B cell (primary cell): ENCODE measurements at regions not wholly inside any gene's neighbourhood (a gene's known extent, or its start where the extent isn't known, plus 50 kb on each side); places are given as distances from the start of the nearest gene placed in this dataset.

Experiments
- ATAC-seq: fragments of 200-7000 bp; cut with Tn5 transposase; one replicate; pipeline ENCODE4 v1.10.0; 2021; ENCODE audit warnings: low read depth, mild to moderate bottlenecking, moderate number of reproducible peaks, moderate library complexity
- CTCF ChIA-PET: fragments of 350-600 bp; sonication (Branson Sonifier 250); formaldehyde crosslinking; loops from one replicate; lab custom pipeline; 2021; ENCODE audit warnings: antibody characterized with exemption, inconsistent platforms; lab: Charles Lee
- POLR2A ChIA-PET: fragments of 350-600 bp; sonication (Branson Sonifier 250); formaldehyde crosslinking; loops from one replicate; lab custom pipeline; 2021; ENCODE audit warnings: antibody characterized with exemption; lab: Charles Lee
- DNase-seq: peaks from one replicate; pipeline ENCODE4 v3.0.0; 2013
- H2AFZ ChIP-seq: 2 replicates; pipeline ENCODE4 v1.6.1; 2012; ENCODE audit warnings: mild to moderate bottlenecking, low read depth, low read length; ENCODE audit not compliant: insufficient read depth, poor library complexity, severe bottlenecking
- H3K27ac ChIP-seq, 2 donors: 1 replicate in 1 of 2; 2 replicates in 1 of 2; pipeline ENCODE4 v1.5.1; 2012 to 2013; ENCODE audit warnings: low read length in 2 of 2, mild to moderate bottlenecking in 2 of 2, moderate library complexity in 1 of 2
- H3K27me3 ChIP-seq, 4 experiments: fragments of 200-600 bp in 1 of 4; sonication (generic) in 1 of 4; replicated peaks in 1 of 4; 1 replicate in 2 of 4; 2 replicates in 2 of 4; pipeline versions ENCODE4 v1.6.1 to v1.7.0; 2013 to 2016; ENCODE audit warnings: low read length in 3 of 4, mild to moderate bottlenecking in 2 of 4, mixed read lengths in 1 of 4, moderate library complexity in 1 of 4; ENCODE audit not compliant: insufficient read depth in 4 of 4, control insufficient read depth in 3 of 4; ENCODE audit errors: control extremely low read depth in 1 of 4
- H3K36me3 ChIP-seq, 2 experiments: replicated peaks in 1 of 2; 1 replicate in 1 of 2; 2 replicates in 1 of 2; pipeline versions ENCODE4 v1.6.1 to v1.7.1; 2013; ENCODE audit warnings: low read length in 1 of 2; ENCODE audit not compliant: insufficient read depth in 2 of 2, control insufficient read depth in 1 of 2; ENCODE audit errors: control extremely low read depth in 1 of 2, extremely low read depth in 1 of 2
- H3K4me1 ChIP-seq, 2 donors: fragments of 200-600 bp in 1 of 2; sonication (generic) in 1 of 2; 1 replicate in 1 of 2; 2 replicates in 1 of 2; pipeline versions ENCODE4 v1.5.1 to v1.6.1; 2013 to 2017; ENCODE audit warnings: low read length in 2 of 2; ENCODE audit not compliant: control insufficient read depth in 2 of 2, insufficient read depth in 2 of 2
- H3K4me2 ChIP-seq: replicated peaks from 2 replicates; pipeline ENCODE3; 2012; ENCODE audit warnings: mild to moderate bottlenecking, low read depth, low read length; ENCODE audit not compliant: poor library complexity, severe bottlenecking
- H3K4me3 ChIP-seq, 5 experiments: fragments of 200-600 bp in 1 of 5; sonication (generic) in 1 of 5; 1 replicate in 3 of 5; 2 replicates in 2 of 5; pipeline versions ENCODE4 v1.5.1 to v1.7.0; 2011 to 2016; ENCODE audit warnings: low read length in 4 of 5, mild to moderate bottlenecking in 4 of 5, low read depth in 2 of 5, control low read depth in 1 of 5, moderate library complexity in 1 of 5; ENCODE audit not compliant: insufficient read depth in 1 of 5; ENCODE audit errors: control extremely low read depth in 1 of 5, extremely low read depth in 1 of 5
- H3K79me2 ChIP-seq: fragments of 200-600 bp; sonication (generic); one replicate; pipeline ENCODE4 v1.6.0; 2016; ENCODE audit warnings: low read length; ENCODE audit not compliant: control insufficient read depth, insufficient read depth
- H3K9ac ChIP-seq: fragments of 200-600 bp; sonication (generic); 2 replicates; pipeline ENCODE4 v1.6.1; 2017; ENCODE audit warnings: mild to moderate bottlenecking, low read length, moderate library complexity
- H3K9me3 ChIP-seq, 3 donors: one replicate each; pipeline versions ENCODE4 v1.6.1 to v1.7.1; 2013; ENCODE audit warnings: low read length in 2 of 3; ENCODE audit not compliant: control insufficient read depth in 2 of 3, insufficient read depth in 1 of 3; ENCODE audit errors: control extremely low read depth in 1 of 3
- H4K20me1 ChIP-seq: 2 replicates; pipeline ENCODE4 v1.6.0; 2012; ENCODE audit warnings: mild to moderate bottlenecking, low read length; ENCODE audit not compliant: insufficient read depth, control insufficient read depth, poor library complexity, severe bottlenecking
- H3K27ac Mint-ChIP-seq: one replicate; pipeline ENCODE4 v1.8.0; 2021; ENCODE audit warnings: mixed read lengths
- H3K27me3 Mint-ChIP-seq: one replicate; pipeline ENCODE4 v1.8.0; 2021; ENCODE audit warnings: mixed read lengths
- H3K4me1 Mint-ChIP-seq: one replicate; pipeline ENCODE4 v1.8.0; 2021; ENCODE audit warnings: mixed read lengths
- H3K4me3 Mint-ChIP-seq: one replicate; pipeline ENCODE4 v1.8.0; 2021; ENCODE audit warnings: mixed read lengths
- H3K9me3 Mint-ChIP-seq: one replicate; pipeline ENCODE4 v1.8.0; 2022; ENCODE audit warnings: mixed read lengths; ENCODE audit not compliant: insufficient read depth
- EZH2 ChIP-seq: IDR thresholded peaks from 2 replicates; pipeline ENCODE4 v1.6.1; 2012; ENCODE audit warnings: borderline replicate concordance, low read depth, mild to moderate bottlenecking, moderate library complexity, low read length; ENCODE audit not compliant: insufficient read depth, poor library complexity, severe bottlenecking
- WGBS: methylation state at CpG from one replicate; pipeline ENCODE4 v1.1.5; 2013; ENCODE audit warnings: missing lambda C conversion rate; ENCODE audit not compliant: insufficient coverage; 5-methylcytosine and 5-hydroxymethylcytosine counted together
- intact Hi-C: fragments of 100-400 bp; cut with micrococcal nuclease; formaldehyde crosslinking; loops from one replicate; pipeline ENCODE4 v1.10.0; 2022
- TF ChIP-seq, protein P1 (sequence below): fragments of 200-600 bp; IDR thresholded peaks from one replicate; pipeline ENCODE4 v1.8.0; 2022; ENCODE audit warnings: antibody characterized with exemption, mild to moderate bottlenecking

GRCh38 chr5:28344836-28345433 lies 1306.5 kb upstream of the CDH9 start:
- no CpG with 5 or more reads among the region's 5 CpGs for WGBS
- POLR2A ChIA-PET: no interaction called here
- Histone ChIP-seq H3K4me3 (no peak overlapping the region), H4K20me1 (no peaks in the 10 kb centered on the region), H3K9ac (no peak overlapping the region), H3K9me3 (no peaks in the 10 kb centered on the region), H3K4me1 (no peaks in the 10 kb centered on the region), H3K4me2 (no peak overlapping the region), H3K36me3 (no peaks in the 10 kb centered on the region), H3K27ac (no peak overlapping the region), H2AFZ (no peak overlapping the region), H3K79me2 (no peaks in the 10 kb centered on the region), H3K27me3 (no peaks in the 10 kb centered on the region)
- intact Hi-C loops: no loop called here
- CTCF ChIA-PET: no interaction called here
- TF ChIP-seq EZH2: no peak
- TF ChIP-seq, protein P1, sequence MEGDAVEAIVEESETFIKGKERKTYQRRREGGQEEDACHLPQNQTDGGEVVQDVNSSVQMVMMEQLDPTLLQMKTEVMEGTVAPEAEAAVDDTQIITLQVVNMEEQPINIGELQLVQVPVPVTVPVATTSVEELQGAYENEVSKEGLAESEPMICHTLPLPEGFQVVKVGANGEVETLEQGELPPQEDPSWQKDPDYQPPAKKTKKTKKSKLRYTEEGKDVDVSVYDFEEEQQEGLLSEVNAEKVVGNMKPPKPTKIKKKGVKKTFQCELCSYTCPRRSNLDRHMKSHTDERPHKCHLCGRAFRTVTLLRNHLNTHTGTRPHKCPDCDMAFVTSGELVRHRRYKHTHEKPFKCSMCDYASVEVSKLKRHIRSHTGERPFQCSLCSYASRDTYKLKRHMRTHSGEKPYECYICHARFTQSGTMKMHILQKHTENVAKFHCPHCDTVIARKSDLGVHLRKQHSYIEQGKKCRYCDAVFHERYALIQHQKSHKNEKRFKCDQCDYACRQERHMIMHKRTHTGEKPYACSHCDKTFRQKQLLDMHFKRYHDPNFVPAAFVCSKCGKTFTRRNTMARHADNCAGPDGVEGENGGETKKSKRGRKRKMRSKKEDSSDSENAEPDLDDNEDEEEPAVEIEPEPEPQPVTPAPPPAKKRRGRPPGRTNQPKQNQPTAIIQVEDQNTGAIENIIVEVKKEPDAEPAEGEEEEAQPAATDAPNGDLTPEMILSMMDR: no peak
- no peaks in the 10 kb centered on the region for H3K4me1 Mint-ChIP-seq
- peaks cover 2% of the 10 kb centered on the region for H3K9me3 Mint-ChIP-seq
- H3K27me3 Mint-ChIP-seq: no peaks in the 10 kb centered on the region
- no peak overlapping the region for H3K4me3 Mint-ChIP-seq
- no peak overlapping the region for H3K27ac Mint-ChIP-seq
- ATAC-seq (no peak), DNase-seq (no peak)

DNA sequence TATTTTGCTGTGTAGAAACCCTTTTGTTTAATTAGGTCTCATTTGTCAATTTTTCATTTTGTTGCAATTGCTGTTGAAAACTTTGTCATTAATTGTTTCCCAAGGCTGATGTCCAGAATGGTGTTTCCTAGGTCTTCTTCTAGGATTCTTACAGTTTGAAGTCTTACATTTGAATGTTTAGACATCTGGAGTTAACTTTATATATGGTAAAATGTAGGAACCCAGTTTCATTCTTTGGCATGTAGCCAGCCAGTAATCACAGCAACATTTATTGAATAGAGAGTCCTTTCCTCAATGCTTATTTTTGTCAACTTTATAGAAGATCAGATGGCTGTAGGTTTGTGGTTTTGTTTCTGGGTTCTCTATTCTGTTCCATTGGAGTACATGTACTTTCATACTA lies 1290.8 kb upstream of the CDH9 start:
- Mint-ChIP-seq H3K27me3 (no peaks in the 10 kb centered on the region), H3K4me1 (no peaks in the 10 kb centered on the region), H3K27ac (no peak overlapping the region), H3K9me3 (peaks cover 9% of the 10 kb centered on the region), H3K4me3 (no peak overlapping the region)
- Histone ChIP-seq H2AFZ (no peak overlapping the region), H3K9me3 (peaks cover 0 to 5% (median 0%) of the 10 kb centered on the region in 3 donors), H3K27me3 (no peaks in the 10 kb centered on the region), H3K27ac (no peak overlapping the region), H3K4me3 (no peak overlapping the region), H3K36me3 (no peaks in the 10 kb centered on the region), H3K4me1 (no peaks in the 10 kb centered on the region), H3K9ac (no peak overlapping the region), H3K79me2 (no peaks in the 10 kb centered on the region), H4K20me1 (no peaks in the 10 kb centered on the region), H3K4me2 (no peak overlapping the region)
- CTCF ChIA-PET: no interaction called here
- DNase-seq: no peak
- TF ChIP-seq, protein P1: no peak
- TF ChIP-seq EZH2: no peak
- intact Hi-C loops: no loop called here
- ATAC-seq: no peak
- POLR2A ChIA-PET: no interaction called here
